IMR-90 (cell line): ENCODE measurements at regions not wholly inside any gene's neighbourhood (a gene's known extent, or its start where the extent isn't known, plus 50 kb on each side); places are given as distances from the start of the nearest gene placed in this dataset.
A peak's percentile ranks its signal among the peaks of the same experiment; 100 is the strongest.

Experiments
- ATAC-seq: fragments of 200-7000 bp; cut with Tn5 transposase; 2 replicates; pipeline ENCODE4 v1.9.1; 2020; ENCODE audit warnings: low read depth, mild to moderate bottlenecking, moderate library complexity
- BruUV-seq: library from RNA; stranded (reverse); fragments of 400-500 nt; replicated peaks from 2 replicates; lab custom pipeline; 2021; lab: Mats Ljungman, UMichigan
- CTCF ChIA-PET: fragments of 300-600 bp; formaldehyde crosslinking; extraction: SDS; loops from one replicate; lab custom pipeline; 2021; ENCODE audit warnings: antibody characterized with exemption; lab: Yijun Ruan, JAX
- POLR2A ChIA-PET: fragments of 300-600 bp; sonication (Branson Sonifier 250); formaldehyde crosslinking; loops from one replicate; lab custom pipeline; 2022; ENCODE audit warnings: antibody characterized with exemption; ENCODE audit not compliant: unreplicated experiment; lab: Charles Lee
- DNase-seq: peaks from one replicate; pipeline ENCODE4 v3.0.0; 2013
- H2AFZ ChIP-seq: replicated peaks from 2 replicates; pipeline ENCODE3; 2013; ENCODE audit warnings: low read length, mild to moderate bottlenecking; ENCODE audit not compliant: poor library complexity
- H2AK5ac ChIP-seq: 2 replicates; pipeline ENCODE4 v1.6.1; 2013; ENCODE audit warnings: low read depth, low read length, inconsistent platforms
- H2AK9ac ChIP-seq: replicated peaks from 2 replicates; pipeline ENCODE3; 2013; ENCODE audit warnings: mild to moderate bottlenecking, low read depth, low read length, moderate library complexity; ENCODE audit not compliant: poor library complexity
- H2BK120ac ChIP-seq: 2 replicates; pipeline ENCODE4 v1.6.1; 2013; ENCODE audit warnings: low read depth, low read length, inconsistent platforms
- H2BK15ac ChIP-seq: 3 replicates; pipeline ENCODE4 v1.6.1; 2013; ENCODE audit warnings: low read depth, low read length, inconsistent platforms
- H2BK20ac ChIP-seq: 2 replicates; pipeline ENCODE4 v1.6.1; 2013; ENCODE audit warnings: low read depth, mild to moderate bottlenecking, inconsistent platforms, low read length, moderate library complexity
- H2BK5ac ChIP-seq: 2 replicates; pipeline ENCODE4 v1.6.1; 2013; ENCODE audit warnings: mild to moderate bottlenecking, low read depth, low read length, inconsistent platforms; ENCODE audit not compliant: poor library complexity, severe bottlenecking
- H3K14ac ChIP-seq: replicated peaks from 2 replicates; pipeline ENCODE4 v1.6.1; 2013; ENCODE audit warnings: low read depth, low read length, inconsistent platforms
- H3K18ac ChIP-seq: 2 replicates; pipeline ENCODE4 v1.6.1; 2013; ENCODE audit warnings: low read depth, low read length, control low read depth
- H3K23ac ChIP-seq: 2 replicates; pipeline ENCODE4 v1.6.1; 2013; ENCODE audit warnings: low read depth, low read length, inconsistent platforms
- H3K27ac ChIP-seq: 2 replicates; pipeline ENCODE4 v1.5.1; 2013; ENCODE audit warnings: mild to moderate bottlenecking, control low read depth, low read length; ENCODE audit not compliant: insufficient read depth
- H3K27me3 ChIP-seq: 2 replicates; pipeline ENCODE4 v1.6.1; 2013; ENCODE audit warnings: low read length; ENCODE audit not compliant: control insufficient read depth, insufficient read depth
- H3K36me3 ChIP-seq: 2 replicates; pipeline ENCODE4 v1.6.1; 2013; ENCODE audit warnings: low read length, mixed read lengths; ENCODE audit not compliant: control insufficient read depth, insufficient read depth
- H3K4ac ChIP-seq: 2 replicates; pipeline ENCODE4 v1.6.1; 2013; ENCODE audit warnings: low read depth, low read length, inconsistent platforms
- H3K4me1 ChIP-seq: 2 replicates; pipeline ENCODE4 v1.6.1; 2013; ENCODE audit warnings: low read length, mixed read lengths; ENCODE audit not compliant: control insufficient read depth, insufficient read depth
- H3K4me2 ChIP-seq: 2 replicates; pipeline ENCODE4 v1.6.1; 2013; ENCODE audit warnings: low read depth, mild to moderate bottlenecking, control low read depth, low read length, moderate library complexity
- H3K4me3 ChIP-seq: 2 replicates; pipeline ENCODE4 v1.5.1; 2013; ENCODE audit warnings: low read depth, mild to moderate bottlenecking, control low read depth, low read length, moderate library complexity; ENCODE audit not compliant: insufficient read depth
- H3K56ac ChIP-seq: 2 replicates; pipeline ENCODE4 v1.6.1; 2013; ENCODE audit warnings: low read length, inconsistent platforms; ENCODE audit not compliant: insufficient read depth; ENCODE audit errors: extremely low read depth
- H3K79me1 ChIP-seq, 2 experiments: 2 replicates each; pipeline ENCODE4 v1.6.1; 2013; ENCODE audit warnings: low read length in 2 of 2, inconsistent platforms in 1 of 2, low read depth in 1 of 2
- H3K9ac ChIP-seq: 2 replicates; pipeline ENCODE4 v1.6.1; 2013; ENCODE audit warnings: low read depth, low read length, control low read depth
- H3K9me1 ChIP-seq: 2 replicates; pipeline ENCODE4 v1.6.1; 2013; ENCODE audit warnings: low read length, inconsistent platforms; ENCODE audit not compliant: insufficient read depth
- H3K9me3 ChIP-seq: 2 replicates; pipeline ENCODE4 v1.6.1; 2013; ENCODE audit warnings: low read length; ENCODE audit not compliant: control insufficient read depth, insufficient read depth
- H4K20me1 ChIP-seq: 2 replicates; pipeline ENCODE4 v1.6.1; 2013; ENCODE audit warnings: low read length, inconsistent platforms; ENCODE audit not compliant: insufficient read depth
- H4K5ac ChIP-seq: 2 replicates; pipeline ENCODE4 v1.6.1; 2013; ENCODE audit warnings: mild to moderate bottlenecking, low read depth, low read length, control low read depth
- H4K8ac ChIP-seq, 2 experiments: 2 replicates each; pipeline ENCODE4 v1.6.1; 2013; ENCODE audit warnings: low read depth in 2 of 2, low read length in 2 of 2, control low read depth in 1 of 2, inconsistent platforms in 1 of 2
- H4K91ac ChIP-seq: 2 replicates; pipeline ENCODE4 v1.6.1; 2013; ENCODE audit warnings: low read depth, low read length, inconsistent platforms; ENCODE audit not compliant: insufficient read depth
- BHLHE40 ChIP-seq: fragments of 150-350 bp; IDR thresholded peaks from 2 replicates; pipeline ENCODE4 v1.6.1; 2016; ENCODE audit warnings: mild to moderate bottlenecking, low read depth, low read length
- CEBPB ChIP-seq: IDR thresholded peaks from 2 replicates; pipeline ENCODE4 v1.6.1; 2012; ENCODE audit warnings: low read depth, low read length, improper control_type of control experiment
- MAFK ChIP-seq: IDR thresholded peaks from 2 replicates; pipeline ENCODE4 v1.6.1; 2012; ENCODE audit warnings: low read depth, low read length, improper control_type of control experiment
- MXI1 ChIP-seq: IDR thresholded peaks from 2 replicates; pipeline ENCODE4 v1.6.1; 2012; ENCODE audit warnings: low read depth, mild to moderate bottlenecking, low read length, moderate library complexity, borderline replicate concordance
- POLR2A ChIP-seq: IDR thresholded peaks from 2 replicates; pipeline ENCODE4 v1.6.1; 2012; ENCODE audit warnings: mild to moderate bottlenecking, low read depth, low read length
- RAD21 ChIP-seq: IDR thresholded peaks from 2 replicates; pipeline ENCODE4 v1.6.1; 2012; ENCODE audit warnings: low read length, improper control_type of control experiment
- RCOR1 ChIP-seq: IDR thresholded peaks from 2 replicates; pipeline ENCODE4 v1.6.1; 2012; ENCODE audit warnings: mild to moderate bottlenecking, low read length, improper control_type of control experiment; ENCODE audit not compliant: insufficient replicate concordance
- RFX5 ChIP-seq: IDR thresholded peaks from 2 replicates; pipeline ENCODE4 v1.8.0; 2012; ENCODE audit warnings: low read depth, mild to moderate bottlenecking, low read length, moderate library complexity
- USF2 ChIP-seq: fragments of 150-350 bp; IDR thresholded peaks from 2 replicates; pipeline ENCODE4 v1.6.1; 2017; ENCODE audit warnings: mild to moderate bottlenecking, antibody characterized with exemption, low read length, low read depth
- WGBS, 2 experiments: methylation state at CpG; one replicate each; pipeline versions ENCODE4 v1.1.5 to v1.1.7; 2013; ENCODE audit warnings: missing lambda C conversion rate in 2 of 2; ENCODE audit not compliant: insufficient read length in 1 of 2; ENCODE audit errors: extremely low coverage in 2 of 2; 5-methylcytosine and 5-hydroxymethylcytosine counted together
- dilution Hi-C: fragments of 300-500 bp; cut with HindIII; formaldehyde crosslinking; loops from one replicate; pipeline ENCODE4 v1.14.3; 2018; ENCODE audit warnings: low sequenced_read_pairs; ENCODE audit not compliant: unreplicated experiment
- in situ Hi-C: fragments of 300-500 bp; cut with MboI; formaldehyde crosslinking; loops from 3 replicates; pipeline ENCODE4 v1.14.3; 2019; ENCODE audit warnings: low sequenced_read_pairs, inconsistent platforms, mixed read lengths
- intact Hi-C: fragments of 100-400 bp; cut with micrococcal nuclease; formaldehyde crosslinking; loops from 2 replicates; pipeline ENCODE4 v1.10.0; 2022

GRCh38 chr13:68627379-68627778, 1397.2 kb upstream of the PCDH9 start:
- dilution Hi-C loops = no loop called here
- POLR2A ChIA-PET = no interaction called here

More at GRCh38 chr13:68627379-68627778, 1397.2 kb upstream of the PCDH9 start:
- H3K18ac ChIP-seq = no peak overlapping the region
- H3K9me1 ChIP-seq = no peaks in the 10 kb centered on the region
- TF ChIP-seq RCOR1 (no peak), MAFK (peak; percentile 96), POLR2A (no peak), USF2 (no peak), RAD21 (no peak), MXI1 (no peak), BHLHE40 (no peak), CEBPB (no peak), RFX5 (no peak)
- H2BK20ac ChIP-seq = no peak overlapping the region
- no peaks in the 10 kb centered on the region for H3K27me3 ChIP-seq
- no peak for ATAC-seq
- H2AK5ac ChIP-seq = no peak overlapping the region
- H3K9me3 ChIP-seq = peaks cover 4% of the 10 kb centered on the region; the same call in 1 of the 2 replicates
- H2AFZ ChIP-seq = no peak overlapping the region
- H3K4me3 ChIP-seq = no peak overlapping the region
- H3K9ac ChIP-seq = no peak overlapping the region
- no peak overlapping the region for H3K4me2 ChIP-seq
- H4K8ac ChIP-seq = no peak overlapping the region
- no peak overlapping the region for H2BK15ac ChIP-seq
- H3K79me1 ChIP-seq = no peaks in the 10 kb centered on the region
- no peak overlapping the region for H2BK120ac ChIP-seq
- H4K20me1 ChIP-seq = no peaks in the 10 kb centered on the region
- no peak overlapping the region for H3K23ac ChIP-seq
- no peak overlapping the region for H2BK5ac ChIP-seq
- H3K27ac ChIP-seq = no peak overlapping the region
- CTCF ChIA-PET = no interaction called here
- intact Hi-C loops = no loop called here
- BruUV-seq = no TSS peak
- no peak overlapping the region for H2AK9ac ChIP-seq
- H3K56ac ChIP-seq = no peak overlapping the region
- H3K4me1 ChIP-seq = no peaks in the 10 kb centered on the region
- no peak overlapping the region for H4K91ac ChIP-seq
- no peak overlapping the region for H4K5ac ChIP-seq
- in situ Hi-C loops = no loop called here
- no peak overlapping the region for H3K14ac ChIP-seq
- DNase-seq = no peak
- WGBS, 2 experiments = no CpG with 5 or more reads among the region's 3 CpGs
- H3K4ac ChIP-seq = no peak overlapping the region
- no peaks in the 10 kb centered on the region for H3K36me3 ChIP-seq
